Activated CD4-positive, alpha-beta memory T cell treated with anti-CD3 and anti-CD28 coated beads for 36 hours (primary cell): ENCODE measurements at regions not wholly inside any gene's neighbourhood (a gene's known extent, or its start where the extent isn't known, plus 50 kb on each side); places are given as distances from the start of the nearest gene placed in this dataset.

ENCODE experiments used
- CTCF ChIA-PET: fragments of 350-600 bp; sonication (Branson Sonifier 250); formaldehyde crosslinking; loops from one replicate; lab custom pipeline; 2021; ENCODE audit warnings: antibody characterized with exemption, inconsistent platforms; lab: Charles Lee
- POLR2A ChIA-PET: fragments of 350-600 bp; sonication (Branson Sonifier 250); formaldehyde crosslinking; loops from one replicate; lab custom pipeline; 2021; ENCODE audit warnings: antibody characterized with exemption; lab: Charles Lee
- DNase-seq: peaks from one replicate; pipeline ENCODE4 v3.0.0-alpha.2; 2020
- H3K27ac Mint-ChIP-seq: one replicate; pipeline ENCODE4 v1.8.0; 2021; ENCODE audit warnings: mixed read lengths
- H3K27me3 Mint-ChIP-seq: one replicate; pipeline ENCODE4 v1.8.0; 2021; ENCODE audit warnings: mixed read lengths
- H3K36me3 Mint-ChIP-seq: one replicate; pipeline ENCODE4 v1.8.0; 2021; ENCODE audit warnings: mixed read lengths
- H3K4me1 Mint-ChIP-seq: one replicate; pipeline ENCODE4 v1.8.0; 2021; ENCODE audit warnings: low read depth, mixed read lengths
- H3K4me3 Mint-ChIP-seq: one replicate; pipeline ENCODE4 v1.8.0; 2021; ENCODE audit warnings: mild to moderate bottlenecking, mixed read lengths
- H3K9me3 Mint-ChIP-seq: one replicate; pipeline ENCODE4 v1.8.0; 2021; ENCODE audit warnings: mixed read lengths
- intact Hi-C: fragments of 100-400 bp; cut with micrococcal nuclease; formaldehyde crosslinking; loops from one replicate; pipeline ENCODE4 v1.15.1; 2023

DNA sequence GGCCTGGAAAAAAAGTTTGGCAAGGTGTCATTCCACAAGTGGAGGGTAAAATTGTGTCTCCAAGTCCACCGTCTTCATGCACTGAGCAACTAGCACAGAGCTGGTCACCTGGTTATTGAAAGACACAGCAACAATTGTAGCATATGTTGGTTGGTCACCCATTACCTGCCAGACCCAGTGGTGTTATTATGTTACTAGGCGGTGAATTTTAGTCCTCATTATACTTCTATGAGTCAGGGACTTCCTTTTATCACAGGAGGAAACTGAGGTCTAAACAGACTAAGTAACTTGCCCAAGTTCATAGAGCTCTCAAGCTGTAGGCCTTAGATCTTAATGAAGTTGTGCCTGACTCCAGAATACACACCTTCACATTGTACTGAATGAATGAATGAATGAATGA, 94.9 kb upstream of the VANGL1 start:
- Mint-ChIP-seq H3K4me1 (no peaks in the 10 kb centered on the region), H3K27me3 (peaks cover 13% of the 10 kb centered on the region), H3K27ac (no peak overlapping the region), H3K4me3 (no peak overlapping the region), H3K9me3 (no peaks in the 10 kb centered on the region), H3K36me3 (no peaks in the 10 kb centered on the region)
- CTCF ChIA-PET, result interaction anchor here (1.1 kb wide), 1 partner anchor 48 kb away, joined by 4 read pairs; no protein-coding TSS in a partner anchor
- intact Hi-C loops, result no loop called here
- no peak for DNase-seq
- POLR2A ChIA-PET, result no interaction called here

GRCh38 chr1:115545791-115546733, 95.7 kb upstream of the VANGL1 start:
- Mint-ChIP-seq H3K36me3 (no peaks in the 10 kb centered on the region), H3K4me1 (no peaks in the 10 kb centered on the region), H3K9me3 (no peaks in the 10 kb centered on the region), H3K27me3 (peaks cover 12% of the 10 kb centered on the region), H3K27ac (no peak overlapping the region), H3K4me3 (no peak overlapping the region)
- intact Hi-C loops, result no loop called here
- ChIA-PET CTCF (no interaction called here), POLR2A (no interaction called here)
- peak; percentile 15 for DNase-seq

- POLR2A ChIA-PET, result no interaction called here
- Mint-ChIP-seq H3K27me3 (peaks cover 12% of the 10 kb centered on the region), H3K4me1 (no peaks in the 10 kb centered on the region), H3K27ac (no peak overlapping the region), H3K9me3 (no peaks in the 10 kb centered on the region), H3K36me3 (no peaks in the 10 kb centered on the region), H3K4me3 (no peak overlapping the region)
- intact Hi-C loops, result no loop called here
- no peak for DNase-seq
- CTCF ChIA-PET, result no interaction called here
Observed at GRCh38 chr1:115545096-115545720, 96.6 kb upstream of the VANGL1 start.

DNA sequence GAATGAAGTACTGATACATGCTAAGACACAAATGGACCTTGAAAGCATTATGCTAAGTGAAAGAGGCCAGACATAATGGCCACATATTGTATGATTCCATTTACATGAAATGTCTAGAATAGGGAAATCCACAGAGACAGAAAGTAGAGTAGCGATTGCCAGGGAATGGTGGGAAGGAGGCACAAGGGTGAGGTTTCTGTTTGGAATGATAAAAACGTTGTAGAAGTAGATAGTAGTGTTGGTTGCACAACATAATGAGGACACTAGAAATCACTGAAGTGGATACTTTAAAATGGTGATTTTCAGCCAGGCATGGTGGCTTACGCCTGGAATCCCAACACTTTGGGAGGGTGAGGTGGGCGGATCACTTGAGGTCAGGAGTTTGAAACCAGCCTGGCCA, 97.6 kb upstream of the VANGL1 start:
- POLR2A ChIA-PET, result no interaction called here
- CTCF ChIA-PET, result no interaction called here
- Mint-ChIP-seq H3K27ac (no peak overlapping the region), H3K9me3 (no peaks in the 10 kb centered on the region), H3K27me3 (peaks cover 16% of the 10 kb centered on the region), H3K4me1 (no peaks in the 10 kb centered on the region), H3K4me3 (no peak overlapping the region), H3K36me3 (no peaks in the 10 kb centered on the region)
- intact Hi-C loops, result no loop called here
- no peak for DNase-seq

GRCh38 chr1:115543247-115543646, 98.5 kb upstream of the VANGL1 start:
- H3K27ac Mint-ChIP-seq, result no peak overlapping the region
- H3K4me3 Mint-ChIP-seq, result no peak overlapping the region
- intact Hi-C loops, result no loop called here
- DNase-seq, result no peak
- no peaks in the 10 kb centered on the region for H3K36me3 Mint-ChIP-seq
- peaks cover 15% of the 10 kb centered on the region for H3K27me3 Mint-ChIP-seq
- ChIA-PET POLR2A (no interaction called here), CTCF (no interaction called here)
- no peaks in the 10 kb centered on the region for H3K4me1 Mint-ChIP-seq
- no peaks in the 10 kb centered on the region for H3K9me3 Mint-ChIP-seq

DNA sequence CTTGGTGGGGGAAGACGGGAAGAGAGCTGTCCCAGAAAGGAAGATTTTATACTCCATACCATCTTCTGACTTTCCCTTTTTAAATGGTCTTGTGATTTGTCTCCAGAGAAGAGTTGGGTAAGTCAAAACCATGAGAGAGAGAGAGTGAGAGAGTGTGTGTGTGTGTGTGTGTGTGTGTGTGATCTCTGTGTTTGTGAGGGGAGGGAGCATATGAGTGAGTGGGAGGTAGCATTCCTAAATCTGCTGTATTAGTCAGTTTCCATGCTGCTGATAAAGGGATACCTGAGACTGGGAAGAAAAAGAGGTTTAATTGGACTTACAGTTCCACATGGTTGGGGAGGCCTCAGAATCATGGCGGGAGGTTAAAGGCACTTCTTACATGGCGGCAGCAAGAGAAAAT, 102.0 kb upstream of the VANGL1 start:
- CTCF ChIA-PET, result no interaction called here
- H3K9me3 Mint-ChIP-seq, result peaks cover 1% of the 10 kb centered on the region
- no peaks in the 10 kb centered on the region for H3K36me3 Mint-ChIP-seq
- DNase-seq, result no peak
- H3K27ac Mint-ChIP-seq, result no peak overlapping the region
- no peak overlapping the region for H3K4me3 Mint-ChIP-seq
- peaks cover 17% of the 10 kb centered on the region for H3K27me3 Mint-ChIP-seq
- intact Hi-C loops, result no loop called here
- POLR2A ChIA-PET, result no interaction called here
- H3K4me1 Mint-ChIP-seq, result no peaks in the 10 kb centered on the region

GRCh38 chr1:115539061-115539460, 102.7 kb upstream of the VANGL1 start:
- Mint-ChIP-seq H3K36me3 (no peaks in the 10 kb centered on the region), H3K9me3 (peaks cover 2% of the 10 kb centered on the region), H3K27ac (no peak overlapping the region), H3K4me3 (no peak overlapping the region), H3K4me1 (no peaks in the 10 kb centered on the region), H3K27me3 (peaks cover 16% of the 10 kb centered on the region)
- intact Hi-C loops, result no loop called here
- ChIA-PET POLR2A (no interaction called here), CTCF (no interaction called here)
- DNase-seq, result no peak

DNA sequence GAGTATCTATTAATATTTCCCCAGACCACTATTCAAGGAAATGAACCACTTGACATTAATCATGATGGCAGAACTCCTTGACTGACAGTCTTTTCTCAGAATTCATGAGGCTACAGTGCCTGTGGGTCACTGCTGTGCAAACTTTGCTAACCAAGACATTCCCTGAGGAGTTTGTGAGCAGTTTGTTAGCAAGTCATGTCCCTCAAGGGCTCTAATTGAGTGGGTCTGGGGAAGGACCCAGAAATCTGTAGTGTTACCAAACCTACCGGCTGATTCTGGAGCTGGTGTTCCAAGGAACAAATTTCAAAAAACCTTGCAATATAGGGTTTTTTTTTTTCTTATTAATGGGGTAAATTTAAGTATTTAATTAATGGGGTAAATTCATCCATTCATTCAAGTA, 103.2 kb upstream of the VANGL1 start:
- no peak overlapping the region for H3K27ac Mint-ChIP-seq
- peaks cover 2% of the 10 kb centered on the region for H3K9me3 Mint-ChIP-seq
- intact Hi-C loops, result no loop called here
- ChIA-PET POLR2A (no interaction called here), CTCF (no interaction called here)
- no peaks in the 10 kb centered on the region for H3K36me3 Mint-ChIP-seq
- peaks cover 12% of the 10 kb centered on the region for H3K27me3 Mint-ChIP-seq
- no peak for DNase-seq
- H3K4me3 Mint-ChIP-seq, result no peak overlapping the region
- H3K4me1 Mint-ChIP-seq, result no peaks in the 10 kb centered on the region

DNA sequence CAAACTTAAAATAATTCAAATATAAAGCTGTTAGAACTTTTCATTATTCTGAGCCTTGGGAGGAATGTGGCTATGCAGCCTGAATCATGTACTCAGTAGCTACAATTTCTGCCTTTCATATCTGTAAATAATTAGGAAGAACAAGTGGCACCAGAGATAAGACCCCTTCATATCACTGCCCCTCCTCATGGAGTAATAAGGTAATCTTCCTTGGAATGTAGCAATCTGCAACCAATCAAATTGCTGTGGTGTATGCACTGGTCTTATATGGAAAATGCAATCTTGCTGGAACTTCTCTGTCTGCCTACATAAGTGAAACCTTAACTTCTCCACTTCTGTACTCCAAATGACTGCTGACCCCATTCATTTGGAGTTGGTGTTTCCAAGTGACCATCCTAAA, 104.4 kb upstream of the VANGL1 start:
- ChIA-PET POLR2A (no interaction called here), CTCF (interaction anchor here (0.6 kb wide), 1 partner anchor 95 kb away, joined by 3 read pairs; no protein-coding TSS in a partner anchor)
- intact Hi-C loops, result no loop called here
- H3K27ac Mint-ChIP-seq, result no peak overlapping the region
- H3K27me3 Mint-ChIP-seq, result peaks cover 8% of the 10 kb centered on the region
- H3K36me3 Mint-ChIP-seq, result no peaks in the 10 kb centered on the region
- DNase-seq, result no peak
- H3K4me1 Mint-ChIP-seq, result no peaks in the 10 kb centered on the region
- H3K4me3 Mint-ChIP-seq, result no peak overlapping the region
- H3K9me3 Mint-ChIP-seq, result peaks cover 2% of the 10 kb centered on the region

DNA sequence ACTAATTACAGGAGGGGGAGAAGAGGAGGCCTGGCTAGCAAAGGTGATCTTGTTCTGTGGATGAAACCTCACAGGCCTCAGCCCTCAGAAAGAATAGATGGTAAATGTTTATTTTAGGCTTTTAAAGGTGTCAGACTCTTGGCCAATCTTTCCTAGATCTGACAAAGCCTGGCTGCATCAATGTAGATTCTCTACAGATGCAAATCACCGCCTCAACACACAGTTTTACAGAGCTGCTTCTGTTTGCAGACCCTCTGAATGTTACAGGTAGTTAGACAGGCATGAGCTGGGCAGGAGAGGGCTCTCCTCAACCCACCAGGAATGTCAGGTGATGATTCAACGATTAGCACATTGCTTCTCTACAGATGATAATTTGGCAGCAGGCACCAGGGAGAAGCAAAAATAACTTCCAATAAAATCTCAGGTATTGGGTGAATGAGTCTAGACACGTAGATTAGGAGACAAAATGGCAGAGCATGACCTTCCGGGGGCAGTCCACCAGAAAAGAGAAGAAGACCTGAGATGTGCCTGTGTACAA, 105.4 kb upstream of the VANGL1 start:
- no peaks in the 10 kb centered on the region for H3K36me3 Mint-ChIP-seq
- H3K27me3 Mint-ChIP-seq, result peaks cover 6% of the 10 kb centered on the region
- H3K4me1 Mint-ChIP-seq, result no peaks in the 10 kb centered on the region
- H3K4me3 Mint-ChIP-seq, result no peak overlapping the region
- ChIA-PET POLR2A (no interaction called here), CTCF (no interaction called here)
- intact Hi-C loops, result no loop called here
- H3K9me3 Mint-ChIP-seq, result peaks cover 2% of the 10 kb centered on the region
- no peak overlapping the region for H3K27ac Mint-ChIP-seq
- DNase-seq, result no peak

DNA sequence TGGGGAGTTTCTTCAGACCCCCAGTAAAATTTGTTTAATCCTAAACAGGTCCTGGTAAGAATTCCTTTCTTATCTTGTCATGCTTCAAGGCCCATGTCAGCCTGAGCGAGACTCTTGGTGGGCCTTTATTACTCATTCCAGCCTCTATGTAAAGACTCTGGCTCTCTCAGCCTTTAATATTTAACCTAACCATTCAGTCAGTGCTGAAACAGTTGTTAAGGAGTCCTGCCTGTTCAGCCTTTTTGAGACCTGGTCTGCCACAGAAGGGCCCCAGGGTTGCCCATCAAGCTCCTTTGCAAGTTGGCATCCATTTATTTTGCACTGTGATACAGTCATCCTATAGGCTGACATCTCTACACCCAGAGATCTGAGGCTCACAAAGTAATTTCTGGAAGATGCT, 107.7 kb upstream of the VANGL1 start:
- Mint-ChIP-seq H3K27me3 (peaks cover 4% of the 10 kb centered on the region), H3K36me3 (no peaks in the 10 kb centered on the region), H3K27ac (no peak overlapping the region), H3K4me3 (no peak overlapping the region), H3K9me3 (peaks cover 2% of the 10 kb centered on the region), H3K4me1 (no peaks in the 10 kb centered on the region)
- DNase-seq, result no peak
- ChIA-PET POLR2A (no interaction called here), CTCF (no interaction called here)
- intact Hi-C loops, result no loop called here

DNA sequence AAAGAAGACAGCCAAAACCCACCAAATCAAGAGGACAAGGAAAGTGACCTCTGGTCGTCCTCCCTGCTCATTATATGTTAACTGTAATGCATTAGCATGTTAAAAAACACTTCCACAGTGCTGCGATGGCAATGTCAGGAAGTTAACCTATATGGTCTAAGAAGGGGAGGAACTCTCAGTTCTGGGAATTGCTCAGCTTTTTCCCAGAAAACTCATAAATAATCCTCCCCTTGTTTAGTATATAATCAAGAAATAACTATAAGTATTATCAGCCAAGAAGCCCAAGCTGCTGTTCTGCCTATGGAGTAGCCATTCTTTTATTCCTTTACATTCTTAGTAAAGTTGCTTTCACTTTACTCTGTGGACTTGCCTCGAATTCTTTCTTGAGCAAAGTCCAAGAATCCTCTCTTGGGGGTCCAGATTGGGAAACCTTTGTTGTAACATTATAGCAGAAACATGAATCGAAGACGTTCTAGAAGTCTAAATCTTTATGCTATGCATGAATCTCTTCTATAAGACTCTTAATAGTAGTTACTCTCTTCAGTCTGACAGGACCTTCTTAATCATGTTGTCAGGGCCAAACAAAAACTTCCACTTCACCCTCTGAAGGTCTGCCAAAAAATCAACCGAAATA, 110.0 kb upstream of the VANGL1 start:
- ChIA-PET CTCF (no interaction called here), POLR2A (no interaction called here)
- H3K27me3 Mint-ChIP-seq, result peaks cover 6% of the 10 kb centered on the region
- H3K27ac Mint-ChIP-seq, result no peak overlapping the region
- peaks cover 2% of the 10 kb centered on the region for H3K9me3 Mint-ChIP-seq
- no peaks in the 10 kb centered on the region for H3K36me3 Mint-ChIP-seq
- no peak for DNase-seq
- intact Hi-C loops, result no loop called here
- no peak overlapping the region for H3K4me3 Mint-ChIP-seq
- no peaks in the 10 kb centered on the region for H3K4me1 Mint-ChIP-seq
